ENCODE measurements at regions not wholly inside any gene's neighbourhood (a gene's known extent, or its start where the extent isn't known, plus 50 kb on each side); places are given as distances from the start of the nearest gene placed in this dataset.
"Not testable (repeated sequence)": the region's sequence is repeated elsewhere in the genome, so short reads cannot be mapped to it uniquely, and the experiment has no call there.

- WGBS, result 69% methylated on average over 13 of the region's 13 CpGs
- Histone ChIP-seq H3K36me3 (no peaks in the 10 kb centered on the region), H3K9me3 (no peaks in the 10 kb centered on the region), H3K4me3 (no peak overlapping the region), H3K27me3 (peaks cover 0 to 45% (median 0%) of the 10 kb centered on the region in 4 donors), H3K27ac (replicated peaks in 1 of 4) (no peak overlapping the region), H3K4me1 (no peaks in the 10 kb centered on the region)
- no peak for DNase-seq (ENCODE audit: extremely low spot score)
- TF ChIP-seq POLR2AphosphoS5 (IDR thresholded peaks at IDR 0.05), result no peak
- no peak for TF ChIP-seq EP300 (IDR thresholded peaks at IDR 0.05)
- no peak for TF ChIP-seq POLR2A (IDR thresholded peaks at IDR 0.05; ENCODE audit: low read depth)
- TF ChIP-seq, protein P1, sequence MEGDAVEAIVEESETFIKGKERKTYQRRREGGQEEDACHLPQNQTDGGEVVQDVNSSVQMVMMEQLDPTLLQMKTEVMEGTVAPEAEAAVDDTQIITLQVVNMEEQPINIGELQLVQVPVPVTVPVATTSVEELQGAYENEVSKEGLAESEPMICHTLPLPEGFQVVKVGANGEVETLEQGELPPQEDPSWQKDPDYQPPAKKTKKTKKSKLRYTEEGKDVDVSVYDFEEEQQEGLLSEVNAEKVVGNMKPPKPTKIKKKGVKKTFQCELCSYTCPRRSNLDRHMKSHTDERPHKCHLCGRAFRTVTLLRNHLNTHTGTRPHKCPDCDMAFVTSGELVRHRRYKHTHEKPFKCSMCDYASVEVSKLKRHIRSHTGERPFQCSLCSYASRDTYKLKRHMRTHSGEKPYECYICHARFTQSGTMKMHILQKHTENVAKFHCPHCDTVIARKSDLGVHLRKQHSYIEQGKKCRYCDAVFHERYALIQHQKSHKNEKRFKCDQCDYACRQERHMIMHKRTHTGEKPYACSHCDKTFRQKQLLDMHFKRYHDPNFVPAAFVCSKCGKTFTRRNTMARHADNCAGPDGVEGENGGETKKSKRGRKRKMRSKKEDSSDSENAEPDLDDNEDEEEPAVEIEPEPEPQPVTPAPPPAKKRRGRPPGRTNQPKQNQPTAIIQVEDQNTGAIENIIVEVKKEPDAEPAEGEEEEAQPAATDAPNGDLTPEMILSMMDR (IDR thresholded peaks at IDR 0.05), result no peak
- intact Hi-C loops (cut with DNase I), result no loop called here
These were observed 136.7 kb upstream of the ZNF746 start for GRCh38 chr7:149633976-149634945.

DNA sequence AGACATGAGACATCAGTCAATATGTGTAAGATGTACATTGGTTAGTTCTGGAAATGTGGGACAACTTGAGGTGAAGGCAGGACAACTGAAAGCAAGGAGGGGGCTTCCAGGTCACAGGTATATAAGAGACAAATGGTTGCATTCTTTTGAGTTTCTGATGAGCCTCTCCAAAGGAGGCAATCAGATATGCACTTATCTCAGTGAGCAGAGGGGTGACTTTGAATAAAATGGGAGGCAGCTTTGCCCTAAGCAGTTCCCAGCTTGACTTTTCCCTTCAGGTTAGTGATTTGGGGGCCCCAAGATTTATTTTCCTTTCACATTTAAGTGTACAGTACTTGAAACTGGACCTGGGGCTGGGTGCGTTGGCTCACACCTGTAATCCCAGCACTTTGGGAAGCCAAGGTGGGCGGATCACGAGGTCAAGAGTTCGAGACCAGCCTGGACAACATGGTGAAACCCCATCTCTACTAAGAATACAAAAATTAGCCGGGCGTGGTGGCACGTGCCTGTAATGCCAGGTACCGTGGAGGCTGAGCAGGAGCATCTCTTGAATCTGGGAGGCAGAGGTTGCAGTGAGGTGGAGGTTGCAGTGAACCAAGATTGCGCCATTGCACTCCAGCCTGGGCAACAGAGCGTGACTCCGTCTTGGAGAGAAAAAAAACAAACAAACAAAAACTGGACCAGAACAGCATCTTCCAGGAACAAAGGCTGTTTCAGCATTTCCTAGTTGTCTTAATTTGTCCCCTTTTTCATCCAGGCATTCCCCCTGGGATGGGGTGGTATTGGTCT, 130.9 kb upstream of the ZNF746 start:
- not testable (repeated sequence) for H3K36me3 ChIP-seq; H3K27ac ChIP-seq (replicated peaks in 1 of 4); H3K4me3 ChIP-seq; H3K27me3 ChIP-seq; DNase-seq (ENCODE audit: extremely low spot score); H3K9me3 ChIP-seq
- intact Hi-C loops (cut with DNase I), result loop anchor here (5.0 kb wide), 1 partner anchor 131 kb away; the partner anchor contains the start of gene ZNF746
- H3K4me1 ChIP-seq, result peaks cover 0 to 19% (median 16%) of the 10 kb centered on the region in 4 donors
- WGBS, result 73% methylated on average over 11 of the region's 11 CpGs

- WGBS, result 83% methylated on average over 2 of the region's 3 CpGs
- no peak for DNase-seq (ENCODE audit: extremely low spot score)
- no peak for TF ChIP-seq EP300 (IDR thresholded peaks at IDR 0.05)
- H3K4me3 ChIP-seq, result no peak overlapping the region
- H3K9me3 ChIP-seq, result no peaks in the 10 kb centered on the region
- peaks cover 6 to 26% (median 22%) of the 10 kb centered on the region in 4 donors for H3K4me1 ChIP-seq
- intact Hi-C loops (cut with DNase I), result loop anchor here (5.0 kb wide), 1 partner anchor 131 kb away; the partner anchor contains the start of gene ZNF746
- H3K36me3 ChIP-seq, result no peaks in the 10 kb centered on the region
- H3K27ac ChIP-seq (replicated peaks in 1 of 4), result no peak overlapping the region
- no peaks in the 10 kb centered on the region for H3K27me3 ChIP-seq
These were observed 130.3 kb upstream of the ZNF746 start for GRCh38 chr7:149627911-149628310.

DNA sequence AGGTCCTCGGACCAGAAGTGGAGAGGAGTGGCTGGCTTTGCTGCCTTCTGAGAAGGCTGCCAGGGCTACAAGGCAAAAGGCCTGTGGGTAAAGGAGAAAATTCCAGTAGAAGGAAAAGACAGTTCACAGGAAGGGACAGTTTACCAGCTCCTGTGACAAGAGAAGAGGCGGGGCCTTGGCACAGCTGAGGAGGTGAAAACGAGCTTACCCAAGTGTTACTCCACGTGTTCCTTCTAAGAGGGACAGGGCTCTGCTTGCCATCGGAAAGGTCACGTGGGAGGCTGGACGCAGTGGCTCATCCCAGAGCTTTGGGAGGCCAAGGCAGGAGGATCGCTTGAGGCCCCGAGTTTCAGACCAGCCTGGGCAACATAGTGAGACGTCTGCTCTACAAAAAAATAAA, 129.4 kb upstream of the ZNF746 start:
- peaks cover 16 to 35% (median 32%) of the 10 kb centered on the region in 4 donors for H3K4me1 ChIP-seq
- H3K36me3 ChIP-seq, result no peaks in the 10 kb centered on the region
- TF ChIP-seq POLR2AphosphoS5 (IDR thresholded peaks at IDR 0.05) (no peak), POLR2A (IDR thresholded peaks at IDR 0.05; ENCODE audit: low read depth) (no peak), EP300 (IDR thresholded peaks at IDR 0.05) (no peak)
- DNase-seq (ENCODE audit: extremely low spot score), result no peak
- WGBS, result 81% methylated on average over 10 of the region's 10 CpGs
- H3K4me3 ChIP-seq, result no peak overlapping the region
- H3K27ac ChIP-seq (replicated peaks in 1 of 4), result no peak overlapping the region
- intact Hi-C loops (cut with DNase I), result loop anchor here (5.0 kb wide), 1 partner anchor 130 kb away; the partner anchor contains the start of gene ZNF746
- no peaks in the 10 kb centered on the region for H3K27me3 ChIP-seq
- H3K9me3 ChIP-seq, result no peaks in the 10 kb centered on the region

DNA sequence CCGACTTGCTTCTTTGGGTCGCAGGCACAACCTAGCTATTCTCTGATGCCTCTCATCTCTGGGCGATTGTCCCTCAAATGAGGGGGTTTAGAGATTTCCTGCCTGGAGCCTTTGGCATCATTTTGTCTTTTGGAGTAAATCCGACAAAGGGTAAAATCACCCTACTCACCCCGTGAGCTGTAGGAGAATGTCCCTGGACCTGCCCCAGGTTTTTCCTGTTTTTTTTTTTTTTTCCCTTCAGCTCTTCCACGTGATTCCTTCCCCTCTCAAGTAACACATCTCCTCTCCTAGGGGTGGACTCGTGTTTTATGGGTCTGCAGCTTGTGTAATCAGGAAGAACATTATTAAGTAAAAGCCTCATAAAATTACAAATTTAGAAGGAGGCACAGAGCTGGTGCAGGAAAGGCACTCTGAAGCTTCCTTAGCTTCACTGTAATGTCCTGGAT, 128.4 kb upstream of the ZNF746 start:
- H3K36me3 ChIP-seq, result peaks cover 3 to 5% (median 4%) of the 10 kb centered on the region in 4 donors
- peaks cover 18 to 39% (median 33%) of the 10 kb centered on the region in 4 donors for H3K4me1 ChIP-seq
- no peak for DNase-seq (ENCODE audit: extremely low spot score)
- no peak overlapping the region for H3K27ac ChIP-seq (replicated peaks in 1 of 4)
- TF ChIP-seq, protein P1 (IDR thresholded peaks at IDR 0.05), result no peak
- no peak for TF ChIP-seq POLR2A (IDR thresholded peaks at IDR 0.05; ENCODE audit: low read depth)
- no peak for TF ChIP-seq EP300 (IDR thresholded peaks at IDR 0.05)
- TF ChIP-seq POLR2AphosphoS5 (IDR thresholded peaks at IDR 0.05), result no peak
- no peaks in the 10 kb centered on the region for H3K9me3 ChIP-seq
- no peaks in the 10 kb centered on the region for H3K27me3 ChIP-seq
- intact Hi-C loops (cut with DNase I), result loop anchor here (5.0 kb wide), 1 partner anchor 129 kb away; the partner anchor contains the start of gene ZNF746
- no peak overlapping the region for H3K4me3 ChIP-seq
- 64% methylated on average over 7 of the region's 7 CpGs for WGBS
